ENCODE measurements at regions not wholly inside any gene's neighbourhood (a gene's known extent, or its start where the extent isn't known, plus 50 kb on each side); places are given as distances from the start of the nearest gene placed in this dataset.

DNA sequence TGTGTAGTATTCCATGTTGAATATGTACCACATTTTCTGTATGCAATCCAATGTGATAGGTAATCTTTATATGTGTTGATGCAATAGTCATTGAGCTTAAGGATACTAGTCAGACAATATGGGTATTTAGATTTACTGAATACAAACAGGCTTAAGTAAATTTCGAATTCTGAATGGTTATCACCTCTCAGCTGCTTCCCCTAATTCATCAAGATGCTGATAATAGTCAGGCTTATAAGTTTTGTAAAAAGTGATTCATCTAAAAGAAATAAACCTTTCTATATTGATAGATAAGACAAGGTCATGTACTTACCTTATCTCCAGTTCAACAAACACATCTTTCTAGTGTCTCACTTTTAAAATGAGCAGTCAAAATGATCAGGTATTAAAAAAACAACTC is 205.5 kb downstream of the CASP12 start:
- Histone ChIP-seq H3K4me3 (ENCODE audit: low read length, poor library complexity, severe bottlenecking) (no peak overlapping the region), H3K9me3 (ENCODE audit: insufficient read depth, low read depth, low read length) (no peaks in the 10 kb centered on the region), H2AFZ (ENCODE audit: low read length) (no peak overlapping the region), H3K4me1 (ENCODE audit: insufficient read depth, low read length, poor library complexity, severe bottlenecking) (peaks cover 45% of the 10 kb centered on the region), H3K79me2 (ENCODE audit: insufficient read depth, low read length) (no peaks in the 10 kb centered on the region), H3K9ac (ENCODE audit: low read depth, low read length, poor library complexity, severe bottlenecking) (no peak overlapping the region), H3K9me2 (replicated peaks; ENCODE audit: low read depth, low read length) (no peaks in the 10 kb centered on the region), H3F3A (ENCODE audit: low read depth) (no peaks in the 10 kb centered on the region), H3K4me2 (ENCODE audit: low read depth, low read length, poor library complexity, severe bottlenecking) (no peak overlapping the region), H3K36me3 (ENCODE audit: insufficient read depth, low read length) (no peaks in the 10 kb centered on the region), H3K27me3 (ENCODE audit: insufficient read depth, low read length, poor library complexity, severe bottlenecking) (no peaks in the 10 kb centered on the region), H4K20me1 (ENCODE audit: insufficient read depth, low read length, poor library complexity, severe bottlenecking) (no peaks in the 10 kb centered on the region)
- TF ChIP-seq, protein P1, sequence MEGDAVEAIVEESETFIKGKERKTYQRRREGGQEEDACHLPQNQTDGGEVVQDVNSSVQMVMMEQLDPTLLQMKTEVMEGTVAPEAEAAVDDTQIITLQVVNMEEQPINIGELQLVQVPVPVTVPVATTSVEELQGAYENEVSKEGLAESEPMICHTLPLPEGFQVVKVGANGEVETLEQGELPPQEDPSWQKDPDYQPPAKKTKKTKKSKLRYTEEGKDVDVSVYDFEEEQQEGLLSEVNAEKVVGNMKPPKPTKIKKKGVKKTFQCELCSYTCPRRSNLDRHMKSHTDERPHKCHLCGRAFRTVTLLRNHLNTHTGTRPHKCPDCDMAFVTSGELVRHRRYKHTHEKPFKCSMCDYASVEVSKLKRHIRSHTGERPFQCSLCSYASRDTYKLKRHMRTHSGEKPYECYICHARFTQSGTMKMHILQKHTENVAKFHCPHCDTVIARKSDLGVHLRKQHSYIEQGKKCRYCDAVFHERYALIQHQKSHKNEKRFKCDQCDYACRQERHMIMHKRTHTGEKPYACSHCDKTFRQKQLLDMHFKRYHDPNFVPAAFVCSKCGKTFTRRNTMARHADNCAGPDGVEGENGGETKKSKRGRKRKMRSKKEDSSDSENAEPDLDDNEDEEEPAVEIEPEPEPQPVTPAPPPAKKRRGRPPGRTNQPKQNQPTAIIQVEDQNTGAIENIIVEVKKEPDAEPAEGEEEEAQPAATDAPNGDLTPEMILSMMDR (conservative IDR thresholded peaks at IDR 0.05; ENCODE audit: low read length): no peak
- TF ChIP-seq EZH2phosphoT487 (IDR thresholded peaks at IDR 0.05; ENCODE audit: borderline replicate concordance): no peak

DNA sequence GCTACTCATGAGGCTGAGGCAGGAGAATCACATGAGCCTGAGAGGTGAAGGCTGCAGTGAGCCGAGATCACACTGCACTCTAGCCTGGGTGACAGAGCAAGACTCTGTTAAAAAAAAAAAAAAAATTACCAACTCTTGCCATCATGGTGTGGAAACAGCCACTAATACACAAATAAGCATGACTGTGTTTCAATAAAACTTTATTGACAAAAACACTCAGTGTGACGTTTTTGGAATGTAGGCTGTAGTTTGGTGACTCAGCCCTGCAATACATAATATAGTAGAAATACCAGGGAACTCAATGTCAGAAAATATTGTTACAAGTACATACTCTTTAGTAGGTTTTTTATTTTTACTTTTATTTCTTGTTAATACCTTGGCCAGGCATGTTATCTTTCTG is 207.1 kb downstream of the CASP12 start:
- H3F3A ChIP-seq (ENCODE audit: low read depth): no peaks in the 10 kb centered on the region
- no peaks in the 10 kb centered on the region for H3K9me2 ChIP-seq (replicated peaks; ENCODE audit: low read depth, low read length)
- H3K27me3 ChIP-seq (ENCODE audit: insufficient read depth, low read length, poor library complexity, severe bottlenecking): no peaks in the 10 kb centered on the region
- H3K4me2 ChIP-seq (ENCODE audit: low read depth, low read length, poor library complexity, severe bottlenecking): no peak overlapping the region
- no peak overlapping the region for H3K9ac ChIP-seq (ENCODE audit: low read depth, low read length, poor library complexity, severe bottlenecking)
- peaks cover 48% of the 10 kb centered on the region for H3K4me1 ChIP-seq (ENCODE audit: insufficient read depth, low read length, poor library complexity, severe bottlenecking)
- TF ChIP-seq, protein P1 (conservative IDR thresholded peaks at IDR 0.05; ENCODE audit: low read length): no peak
- TF ChIP-seq EZH2phosphoT487 (IDR thresholded peaks at IDR 0.05; ENCODE audit: borderline replicate concordance): no peak
- H4K20me1 ChIP-seq (ENCODE audit: insufficient read depth, low read length, poor library complexity, severe bottlenecking): no peaks in the 10 kb centered on the region
- H3K4me3 ChIP-seq (ENCODE audit: low read length, poor library complexity, severe bottlenecking): no peak overlapping the region
- H3K79me2 ChIP-seq (ENCODE audit: insufficient read depth, low read length): no peaks in the 10 kb centered on the region
- H3K9me3 ChIP-seq (ENCODE audit: insufficient read depth, low read depth, low read length): no peaks in the 10 kb centered on the region
- no peak overlapping the region for H2AFZ ChIP-seq (ENCODE audit: low read length)
- H3K36me3 ChIP-seq (ENCODE audit: insufficient read depth, low read length): no peaks in the 10 kb centered on the region

DNA sequence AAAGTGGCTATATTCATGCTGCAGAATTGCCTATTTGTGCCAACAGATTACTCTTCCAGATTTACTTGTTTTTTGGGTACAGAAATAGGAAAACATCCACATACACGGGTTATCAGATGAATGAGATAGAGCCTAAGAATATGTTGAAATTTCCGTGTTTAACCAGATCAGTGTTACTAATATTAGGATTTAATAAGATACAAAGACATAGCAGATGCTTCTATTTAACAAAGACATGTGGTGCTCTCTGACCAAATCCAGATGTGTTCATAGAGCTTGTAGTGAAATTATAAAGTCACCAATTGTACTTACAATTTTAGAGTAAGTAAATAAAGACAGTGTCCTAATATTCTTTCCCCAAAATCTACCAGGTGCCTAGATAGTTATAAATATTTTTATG is 208.0 kb downstream of the CASP12 start:
- Histone ChIP-seq H3K4me1 (ENCODE audit: insufficient read depth, low read length, poor library complexity, severe bottlenecking) (peaks cover 42% of the 10 kb centered on the region), H3K9ac (ENCODE audit: low read depth, low read length, poor library complexity, severe bottlenecking) (no peak overlapping the region), H4K20me1 (ENCODE audit: insufficient read depth, low read length, poor library complexity, severe bottlenecking) (no peaks in the 10 kb centered on the region), H3K4me2 (ENCODE audit: low read depth, low read length, poor library complexity, severe bottlenecking) (no peak overlapping the region), H3K9me3 (ENCODE audit: insufficient read depth, low read depth, low read length) (no peaks in the 10 kb centered on the region), H3F3A (ENCODE audit: low read depth) (no peaks in the 10 kb centered on the region), H2AFZ (ENCODE audit: low read length) (no peak overlapping the region), H3K79me2 (ENCODE audit: insufficient read depth, low read length) (no peaks in the 10 kb centered on the region), H3K36me3 (ENCODE audit: insufficient read depth, low read length) (no peaks in the 10 kb centered on the region), H3K27me3 (ENCODE audit: insufficient read depth, low read length, poor library complexity, severe bottlenecking) (no peaks in the 10 kb centered on the region), H3K9me2 (replicated peaks; ENCODE audit: low read depth, low read length) (no peaks in the 10 kb centered on the region), H3K4me3 (ENCODE audit: low read length, poor library complexity, severe bottlenecking) (no peak overlapping the region)
- no peak for TF ChIP-seq EZH2phosphoT487 (IDR thresholded peaks at IDR 0.05; ENCODE audit: borderline replicate concordance)
- TF ChIP-seq, protein P1 (conservative IDR thresholded peaks at IDR 0.05; ENCODE audit: low read length): no peak

Measured in Loucy (cell line).